Transverse colon (tissue), 4 donors: ENCODE measurements at regions not wholly inside any gene's neighbourhood (a gene's known extent, or its start where the extent isn't known, plus 50 kb on each side); places are given as distances from the start of the nearest gene placed in this dataset.

Experiments
- DNase-seq: peaks from one replicate; pipeline ENCODE4 v3.0.0-alpha.2; 2019
- H3K27ac ChIP-seq, 4 donors: fragments of 200-600 bp; sonication (generic); 2 replicates each; pipeline ENCODE4 v1.5.1; 2016 to 2018; ENCODE audit warnings: inconsistent platforms in 4 of 4
- H3K27me3 ChIP-seq: fragments of 200-600 bp; sonication (generic); 2 replicates; pipeline ENCODE4 v1.5.1; 2017; ENCODE audit warnings: inconsistent platforms
- H3K36me3 ChIP-seq, 4 donors: fragments of 200-600 bp; sonication (generic); 2 replicates each; pipeline ENCODE4 v1.5.1; 2017 to 2019; ENCODE audit warnings: inconsistent platforms in 4 of 4
- H3K4me1 ChIP-seq, 4 donors: fragments of 200-600 bp; sonication (generic); 2 replicates each; pipeline ENCODE4 v1.5.1; 2017 to 2020; ENCODE audit warnings: inconsistent platforms in 4 of 4
- H3K4me3 ChIP-seq, 4 donors: fragments of 200-600 bp; sonication (generic); 1 replicate in 1 of 4; 2 replicates in 3 of 4; pipeline versions ENCODE4 v1.5.1 to v1.6.1; 2017 to 2019; ENCODE audit warnings: inconsistent platforms in 4 of 4
- H3K9me3 ChIP-seq, 2 donors: fragments of 200-600 bp; sonication (generic); 2 replicates each; pipeline ENCODE4 v1.5.1; 2017 to 2019; ENCODE audit warnings: inconsistent platforms in 2 of 2
- EP300 ChIP-seq: sonication (generic); formaldehyde crosslinking; IDR thresholded peaks from one replicate; pipeline ENCODE4 v1.6.1; 2017; ENCODE audit warnings: antibody characterized with exemption, low read depth
- POLR2A ChIP-seq: fragments of 450-650 bp; IDR thresholded peaks from one replicate; pipeline ENCODE4 v1.6.1; 2016; ENCODE audit warnings: antibody characterized with exemption, mild to moderate bottlenecking, moderate library complexity
- POLR2AphosphoS5 ChIP-seq, 3 donors: sonication (generic); formaldehyde crosslinking; IDR thresholded peaks; one replicate each; pipeline ENCODE4 v1.6.1; 2016; ENCODE audit warnings: antibody characterized with exemption in 3 of 3
- WGBS, 2 donors: methylation state at CpG; one replicate each; pipeline ENCODE4 v1.1.5; 2018; ENCODE audit warnings: low coverage in 1 of 2; 5-methylcytosine and 5-hydroxymethylcytosine counted together
- in situ Hi-C, 4 donors: fragments of 200-750 bp; cut with MboI; loops; one replicate each; pipeline versions ENCODE4 v1.15.0 to v1.15.1; 2017; ENCODE audit warnings: low sequenced_read_pairs in 3 of 4, low pct_ligation_motif_present in 1 of 4, low pct_unique_long_range_greater_than_20kb in 1 of 4
- intact Hi-C: fragments of 100-400 bp; cut with DNase I; formaldehyde crosslinking; loops from one replicate; pipeline ENCODE4 v1.15.1; 2023; ENCODE audit warnings: low total_unique reads
- TF ChIP-seq, protein P1 (sequence below), 5 experiments: fragments of 200-600 bp in 3 of 5; fragments of 450-650 bp in 2 of 5; sonication (generic) in 3 of 5; IDR thresholded peaks; 1 replicate in 2 of 5; 2 replicates in 3 of 5; pipeline ENCODE4 v1.5.1; 2016 to 2017; ENCODE audit warnings: antibody characterized with exemption in 5 of 5, inconsistent platforms in 3 of 5, mild to moderate bottlenecking in 2 of 5, moderate library complexity in 1 of 5

DNA sequence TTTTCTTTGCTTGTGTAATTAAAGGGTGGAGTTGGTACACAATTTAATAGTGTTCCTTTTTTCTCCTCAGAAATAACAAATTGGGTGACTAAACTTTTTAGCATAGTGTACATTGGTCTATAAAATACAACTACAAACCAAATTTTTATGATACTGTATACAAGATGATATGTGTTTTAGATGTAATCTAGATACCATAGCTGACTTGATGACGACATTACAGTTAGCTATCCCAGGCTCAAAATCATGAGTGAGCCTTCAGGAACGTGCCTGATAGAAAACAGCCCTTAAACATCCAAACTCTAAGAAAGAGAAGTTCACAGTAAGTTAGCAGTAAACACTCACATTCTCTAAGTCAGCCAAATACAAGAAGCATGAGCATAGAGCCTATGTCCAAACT, 99.0 kb upstream of the SSTR1 start:
- no peak overlapping the region for H3K4me3 ChIP-seq
- no peak overlapping the region for H3K27ac ChIP-seq
- intact Hi-C loops: no loop called here
- in situ Hi-C loops: no loop called here
- H3K36me3 ChIP-seq: no peaks in the 10 kb centered on the region
- TF ChIP-seq, protein P1, sequence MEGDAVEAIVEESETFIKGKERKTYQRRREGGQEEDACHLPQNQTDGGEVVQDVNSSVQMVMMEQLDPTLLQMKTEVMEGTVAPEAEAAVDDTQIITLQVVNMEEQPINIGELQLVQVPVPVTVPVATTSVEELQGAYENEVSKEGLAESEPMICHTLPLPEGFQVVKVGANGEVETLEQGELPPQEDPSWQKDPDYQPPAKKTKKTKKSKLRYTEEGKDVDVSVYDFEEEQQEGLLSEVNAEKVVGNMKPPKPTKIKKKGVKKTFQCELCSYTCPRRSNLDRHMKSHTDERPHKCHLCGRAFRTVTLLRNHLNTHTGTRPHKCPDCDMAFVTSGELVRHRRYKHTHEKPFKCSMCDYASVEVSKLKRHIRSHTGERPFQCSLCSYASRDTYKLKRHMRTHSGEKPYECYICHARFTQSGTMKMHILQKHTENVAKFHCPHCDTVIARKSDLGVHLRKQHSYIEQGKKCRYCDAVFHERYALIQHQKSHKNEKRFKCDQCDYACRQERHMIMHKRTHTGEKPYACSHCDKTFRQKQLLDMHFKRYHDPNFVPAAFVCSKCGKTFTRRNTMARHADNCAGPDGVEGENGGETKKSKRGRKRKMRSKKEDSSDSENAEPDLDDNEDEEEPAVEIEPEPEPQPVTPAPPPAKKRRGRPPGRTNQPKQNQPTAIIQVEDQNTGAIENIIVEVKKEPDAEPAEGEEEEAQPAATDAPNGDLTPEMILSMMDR (IDR thresholded peaks at IDR 0.05): no peak
- TF ChIP-seq POLR2A (no peak), POLR2AphosphoS5 (IDR thresholded peaks at IDR 0.05) (no peak), EP300 (no peak)
- no peaks in the 10 kb centered on the region for H3K27me3 ChIP-seq
- no peaks in the 10 kb centered on the region for H3K4me1 ChIP-seq
- no peak for DNase-seq
- no peaks in the 10 kb centered on the region for H3K9me3 ChIP-seq
- WGBS, 2 donors: 6 to 18% methylated on average over 2 of the region's 2 CpGs

DNA sequence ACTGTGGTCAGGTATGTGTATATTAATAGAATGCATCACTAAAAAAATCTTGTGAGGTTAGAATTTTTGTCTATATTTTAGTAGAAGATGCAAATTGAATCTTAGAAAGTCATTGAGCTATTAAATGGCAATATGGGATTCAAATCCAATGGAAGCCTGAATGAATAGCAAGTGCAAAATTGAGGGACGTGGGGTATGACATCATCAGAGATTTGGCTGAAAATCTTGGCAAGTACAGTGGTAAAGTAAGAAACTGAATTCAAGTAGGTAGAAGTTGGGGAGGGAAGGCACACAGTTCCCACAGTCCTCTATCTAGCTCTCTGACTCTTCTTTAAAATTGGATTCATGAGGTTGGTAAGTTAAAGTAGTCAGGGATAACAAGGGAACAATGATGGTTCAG, 97.4 kb upstream of the SSTR1 start:
- Histone ChIP-seq H3K9me3 (no peaks in the 10 kb centered on the region), H3K36me3 (no peaks in the 10 kb centered on the region), H3K27ac (no peak overlapping the region), H3K4me1 (no peaks in the 10 kb centered on the region), H3K27me3 (no peaks in the 10 kb centered on the region), H3K4me3 (no peak overlapping the region)
- DNase-seq: no peak
- TF ChIP-seq POLR2AphosphoS5 (IDR thresholded peaks at IDR 0.05) (no peak), POLR2A (no peak), EP300 (no peak)
- TF ChIP-seq, protein P1 (IDR thresholded peaks at IDR 0.05): no peak
- 68 to 78% methylated on average over 1 of the region's 1 CpG for WGBS, 2 donors
- intact Hi-C loops: no loop called here
- in situ Hi-C loops: no loop called here

DNA sequence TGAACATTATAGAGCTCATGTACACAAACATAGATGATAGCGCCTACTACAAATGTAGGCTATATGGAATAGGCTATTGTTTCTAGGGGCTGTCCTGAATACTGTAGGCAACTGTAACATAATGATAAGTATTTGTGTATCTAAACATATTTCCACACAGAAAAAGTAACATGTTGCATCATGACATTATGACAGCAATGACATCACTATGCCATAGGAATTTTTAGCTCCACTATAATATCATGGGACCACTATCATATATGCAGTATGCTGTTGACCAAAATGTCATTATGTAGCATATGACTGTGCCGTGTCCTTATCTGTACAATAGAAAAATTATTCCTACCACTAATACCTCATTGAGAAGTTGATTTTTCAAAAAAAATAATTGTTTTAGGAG, 96.7 kb upstream of the SSTR1 start:
- H3K9me3 ChIP-seq: no peaks in the 10 kb centered on the region
- H3K27me3 ChIP-seq: no peaks in the 10 kb centered on the region
- no peaks in the 10 kb centered on the region for H3K4me1 ChIP-seq
- in situ Hi-C loops (no loop called here), intact Hi-C loops (no loop called here)
- no peak for DNase-seq
- no peak for TF ChIP-seq POLR2AphosphoS5 (IDR thresholded peaks at IDR 0.05)
- TF ChIP-seq, protein P1 (IDR thresholded peaks at IDR 0.05): no peak
- no peak for TF ChIP-seq POLR2A
- no peak for TF ChIP-seq EP300
- no peak overlapping the region for H3K27ac ChIP-seq
- WGBS, 2 donors: 94 to 100% methylated on average over 2 of the region's 2 CpGs
- no peaks in the 10 kb centered on the region for H3K36me3 ChIP-seq
- H3K4me3 ChIP-seq: no peak overlapping the region

DNA sequence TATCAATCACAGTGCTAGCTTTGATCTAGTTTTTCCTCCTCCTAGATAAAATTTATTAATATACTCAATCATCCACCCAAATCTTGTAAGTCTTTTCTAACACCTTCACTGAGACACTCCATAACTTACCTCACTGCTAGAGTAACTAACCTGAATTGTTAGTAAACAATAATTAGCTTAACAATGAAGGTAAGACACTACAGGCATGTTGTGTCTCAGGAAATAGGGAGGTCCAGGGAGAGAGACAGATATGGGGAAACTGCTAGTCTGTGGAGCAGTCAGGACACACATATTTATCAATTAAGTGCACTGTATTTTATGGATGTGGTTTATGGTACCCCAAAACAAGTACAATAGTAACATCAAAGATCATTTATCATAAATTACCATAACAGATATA, 94.2 kb upstream of the SSTR1 start:
- no peaks in the 10 kb centered on the region for H3K27me3 ChIP-seq
- no peaks in the 10 kb centered on the region for H3K4me1 ChIP-seq
- in situ Hi-C loops: no loop called here
- TF ChIP-seq, protein P1 (IDR thresholded peaks at IDR 0.05): no peak
- TF ChIP-seq EP300: no peak
- no peak for TF ChIP-seq POLR2AphosphoS5 (IDR thresholded peaks at IDR 0.05)
- no peak for TF ChIP-seq POLR2A
- DNase-seq: no peak
- intact Hi-C loops: no loop called here
- H3K9me3 ChIP-seq: no peaks in the 10 kb centered on the region
- no peaks in the 10 kb centered on the region for H3K36me3 ChIP-seq
- no peak overlapping the region for H3K4me3 ChIP-seq
- no peak overlapping the region for H3K27ac ChIP-seq
